ENCODE measurements at regions not wholly inside any gene's neighbourhood (a gene's known extent, or its start where the extent isn't known, plus 50 kb on each side); places are given as distances from the start of the nearest gene placed in this dataset.

GRCh38 chr3:168975576-168975975 lies 687.9 kb downstream of the MECOM start:
- Histone ChIP-seq H3K4me3 (ENCODE audit: low read length) (no peak overlapping the region), H3K9ac (ENCODE audit: low read length) (no peak overlapping the region), H3K9me3 (ENCODE audit: control insufficient read depth, low read depth, low read length) (no peaks in the 10 kb centered on the region), H3K4me1 (ENCODE audit: control insufficient read depth, low read depth, low read length) (no peaks in the 10 kb centered on the region), H3K36me3 (ENCODE audit: control insufficient read depth, low read depth, low read length) (no peaks in the 10 kb centered on the region), H3K27me3 (ENCODE audit: control insufficient read depth, insufficient read depth, low read length) (no peaks in the 10 kb centered on the region), H3K27ac (ENCODE audit: low read length) (no peak overlapping the region)

- Histone ChIP-seq H3K9me3 (ENCODE audit: control insufficient read depth, low read depth, low read length) (no peaks in the 10 kb centered on the region), H3K4me1 (ENCODE audit: control insufficient read depth, low read depth, low read length) (no peaks in the 10 kb centered on the region), H3K9ac (ENCODE audit: low read length) (no peak overlapping the region), H3K4me3 (ENCODE audit: low read length) (no peak overlapping the region), H3K36me3 (ENCODE audit: control insufficient read depth, low read depth, low read length) (no peaks in the 10 kb centered on the region), H3K27me3 (ENCODE audit: control insufficient read depth, insufficient read depth, low read length) (no peaks in the 10 kb centered on the region), H3K27ac (ENCODE audit: low read length) (no peak overlapping the region)
Measured at GRCh38 chr3:168974617-168975403, 688.7 kb downstream of the MECOM start.

DNA sequence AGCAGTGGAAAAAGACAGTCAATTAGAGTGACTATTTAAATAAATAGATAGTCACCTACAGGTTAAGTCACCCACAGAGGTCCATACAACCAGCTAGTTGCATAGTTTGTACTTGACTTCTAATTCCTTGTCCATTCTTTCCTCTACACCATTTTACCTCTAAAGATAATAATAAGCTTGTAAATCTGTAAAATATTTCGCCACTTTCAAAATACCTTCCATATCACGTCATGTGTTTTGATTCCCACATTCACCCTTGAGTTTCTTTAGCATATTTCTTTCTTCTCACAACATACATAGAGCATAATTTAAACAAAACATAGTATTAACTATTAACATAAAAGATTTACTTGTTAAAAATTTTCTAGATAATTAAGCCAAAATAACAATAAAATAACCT lies 689.6 kb downstream of the MECOM start:
- H3K36me3 ChIP-seq (ENCODE audit: control insufficient read depth, low read depth, low read length): no peaks in the 10 kb centered on the region
- H3K4me1 ChIP-seq (ENCODE audit: control insufficient read depth, low read depth, low read length): no peaks in the 10 kb centered on the region
- no peak overlapping the region for H3K4me3 ChIP-seq (ENCODE audit: low read length)
- no peaks in the 10 kb centered on the region for H3K9me3 ChIP-seq (ENCODE audit: control insufficient read depth, low read depth, low read length)
- no peak overlapping the region for H3K27ac ChIP-seq (ENCODE audit: low read length)
- H3K9ac ChIP-seq (ENCODE audit: low read length): no peak overlapping the region
- H3K27me3 ChIP-seq (ENCODE audit: control insufficient read depth, insufficient read depth, low read length): no peaks in the 10 kb centered on the region

- Histone ChIP-seq H3K27ac (ENCODE audit: low read length) (no peak overlapping the region), H3K36me3 (ENCODE audit: control insufficient read depth, low read depth, low read length) (no peaks in the 10 kb centered on the region), H3K9ac (ENCODE audit: low read length) (no peak overlapping the region), H3K4me1 (ENCODE audit: control insufficient read depth, low read depth, low read length) (no peaks in the 10 kb centered on the region), H3K4me3 (ENCODE audit: low read length) (no peak overlapping the region), H3K9me3 (ENCODE audit: control insufficient read depth, low read depth, low read length) (no peaks in the 10 kb centered on the region), H3K27me3 (ENCODE audit: control insufficient read depth, insufficient read depth, low read length) (no peaks in the 10 kb centered on the region)
Measured at GRCh38 chr3:168973206-168973605, 690.3 kb downstream of the MECOM start.

GRCh38 chr3:168968609-168969008 lies 694.9 kb downstream of the MECOM start:
- no peaks in the 10 kb centered on the region for H3K27me3 ChIP-seq (ENCODE audit: control insufficient read depth, insufficient read depth, low read length)
- H3K27ac ChIP-seq (ENCODE audit: low read length): no peak overlapping the region
- H3K36me3 ChIP-seq (ENCODE audit: control insufficient read depth, low read depth, low read length): no peaks in the 10 kb centered on the region
- H3K9ac ChIP-seq (ENCODE audit: low read length): no peak overlapping the region
- no peaks in the 10 kb centered on the region for H3K9me3 ChIP-seq (ENCODE audit: control insufficient read depth, low read depth, low read length)
- no peak overlapping the region for H3K4me3 ChIP-seq (ENCODE audit: low read length)
- no peaks in the 10 kb centered on the region for H3K4me1 ChIP-seq (ENCODE audit: control insufficient read depth, low read depth, low read length)

DNA sequence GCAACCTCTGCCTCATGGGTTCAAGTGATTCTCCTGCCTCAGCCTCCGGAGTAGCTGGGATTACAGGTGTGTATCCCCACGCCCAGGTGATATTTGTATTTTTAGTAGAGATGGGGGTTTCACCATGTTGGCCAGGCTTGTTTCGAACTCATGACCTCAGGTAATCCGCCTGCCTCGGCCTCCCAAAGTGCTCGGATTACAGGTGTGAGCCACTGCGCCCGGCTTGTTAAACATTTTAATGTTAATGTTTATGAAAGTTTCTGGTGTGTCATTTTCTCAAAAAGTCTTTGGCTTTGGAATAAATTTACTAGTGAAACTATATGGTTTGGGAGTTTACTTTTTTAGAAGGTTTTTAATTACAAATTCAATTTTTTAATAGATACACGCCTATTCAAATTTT lies 698.8 kb downstream of the MECOM start:
- Histone ChIP-seq H3K4me1 (ENCODE audit: control insufficient read depth, low read depth, low read length) (peaks cover under 1% of the 10 kb centered on the region), H3K9ac (ENCODE audit: low read length) (no peak overlapping the region), H3K27ac (ENCODE audit: low read length) (no peak overlapping the region), H3K36me3 (ENCODE audit: control insufficient read depth, low read depth, low read length) (no peaks in the 10 kb centered on the region), H3K4me3 (ENCODE audit: low read length) (no peak overlapping the region), H3K27me3 (ENCODE audit: control insufficient read depth, insufficient read depth, low read length) (no peaks in the 10 kb centered on the region), H3K9me3 (ENCODE audit: control insufficient read depth, low read depth, low read length) (no peaks in the 10 kb centered on the region)

DNA sequence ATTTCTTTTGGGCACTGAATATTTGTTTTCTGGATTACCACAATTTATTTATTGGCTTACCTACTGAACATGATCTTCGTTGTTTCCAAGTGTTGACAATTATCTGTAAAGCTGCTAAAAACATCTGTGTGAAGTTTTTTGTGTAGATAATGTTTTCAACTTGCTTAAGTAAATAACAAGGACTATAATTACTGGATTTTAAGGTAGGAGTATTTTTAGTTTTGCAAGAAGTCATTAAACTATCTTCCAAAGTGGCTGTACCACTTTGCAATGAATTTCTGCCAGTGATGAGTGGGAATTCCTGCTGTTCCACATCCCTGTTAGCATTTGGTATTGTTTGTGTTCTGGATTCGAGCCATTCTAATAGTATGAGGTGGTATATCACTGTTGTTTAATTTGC lies 702.2 kb downstream of the MECOM start:
- Histone ChIP-seq H3K27me3 (ENCODE audit: control insufficient read depth, insufficient read depth, low read length) (no peaks in the 10 kb centered on the region), H3K9me3 (ENCODE audit: control insufficient read depth, low read depth, low read length) (no peaks in the 10 kb centered on the region), H3K4me3 (ENCODE audit: low read length) (no peak overlapping the region), H3K36me3 (ENCODE audit: control insufficient read depth, low read depth, low read length) (no peaks in the 10 kb centered on the region), H3K9ac (ENCODE audit: low read length) (no peak overlapping the region), H3K27ac (ENCODE audit: low read length) (no peak overlapping the region), H3K4me1 (ENCODE audit: control insufficient read depth, low read depth, low read length) (peaks cover 5% of the 10 kb centered on the region)

- H3K4me3 ChIP-seq (ENCODE audit: low read length): no peak overlapping the region
Measured at GRCh38 chr3:168959731-168960130, 703.8 kb downstream of the MECOM start.

GRCh38 chr3:168958466-168958865 lies 705.0 kb downstream of the MECOM start:
- H3K4me3 ChIP-seq (ENCODE audit: low read length): no peak overlapping the region
- peaks cover 5% of the 10 kb centered on the region for H3K4me1 ChIP-seq (ENCODE audit: control insufficient read depth, low read depth, low read length)
- H3K36me3 ChIP-seq (ENCODE audit: control insufficient read depth, low read depth, low read length): no peaks in the 10 kb centered on the region
- no peaks in the 10 kb centered on the region for H3K27me3 ChIP-seq (ENCODE audit: control insufficient read depth, insufficient read depth, low read length)
- H3K27ac ChIP-seq (ENCODE audit: low read length): no peak overlapping the region
- H3K9ac ChIP-seq (ENCODE audit: low read length): no peak overlapping the region
- no peaks in the 10 kb centered on the region for H3K9me3 ChIP-seq (ENCODE audit: control insufficient read depth, low read depth, low read length)

More at GRCh38 chr3:168959731-168960130, 703.8 kb downstream of the MECOM start:
- Histone ChIP-seq H3K36me3 (ENCODE audit: control insufficient read depth, low read depth, low read length) (no peaks in the 10 kb centered on the region), H3K4me1 (ENCODE audit: control insufficient read depth, low read depth, low read length) (peaks cover 5% of the 10 kb centered on the region), H3K9me3 (ENCODE audit: control insufficient read depth, low read depth, low read length) (no peaks in the 10 kb centered on the region), H3K27me3 (ENCODE audit: control insufficient read depth, insufficient read depth, low read length) (no peaks in the 10 kb centered on the region), H3K9ac (ENCODE audit: low read length) (no peak overlapping the region), H3K27ac (ENCODE audit: low read length) (no peak overlapping the region)

- Histone ChIP-seq H3K27ac (ENCODE audit: low read length) (no peak overlapping the region), H3K9ac (ENCODE audit: low read length) (no peak overlapping the region), H3K27me3 (ENCODE audit: control insufficient read depth, insufficient read depth, low read length) (no peaks in the 10 kb centered on the region), H3K36me3 (ENCODE audit: control insufficient read depth, low read depth, low read length) (no peaks in the 10 kb centered on the region), H3K9me3 (ENCODE audit: control insufficient read depth, low read depth, low read length) (no peaks in the 10 kb centered on the region), H3K4me3 (ENCODE audit: low read length) (no peak overlapping the region), H3K4me1 (ENCODE audit: control insufficient read depth, low read depth, low read length) (peaks cover 5% of the 10 kb centered on the region)
Measured at GRCh38 chr3:168956076-168956475, 707.4 kb downstream of the MECOM start.

GRCh38 chr3:168952551-168952950 lies 711.0 kb downstream of the MECOM start:
- no peak overlapping the region for H3K4me3 ChIP-seq (ENCODE audit: low read length)
- no peaks in the 10 kb centered on the region for H3K27me3 ChIP-seq (ENCODE audit: control insufficient read depth, insufficient read depth, low read length)
- H3K4me1 ChIP-seq (ENCODE audit: control insufficient read depth, low read depth, low read length): no peaks in the 10 kb centered on the region
- no peaks in the 10 kb centered on the region for H3K9me3 ChIP-seq (ENCODE audit: control insufficient read depth, low read depth, low read length)
- H3K9ac ChIP-seq (ENCODE audit: low read length): no peak overlapping the region
- H3K36me3 ChIP-seq (ENCODE audit: control insufficient read depth, low read depth, low read length): no peaks in the 10 kb centered on the region
- no peak overlapping the region for H3K27ac ChIP-seq (ENCODE audit: low read length)

- H3K4me3 ChIP-seq (ENCODE audit: low read length): no peak overlapping the region
- no peak overlapping the region for H3K9ac ChIP-seq (ENCODE audit: low read length)
- no peaks in the 10 kb centered on the region for H3K4me1 ChIP-seq (ENCODE audit: control insufficient read depth, low read depth, low read length)
- H3K9me3 ChIP-seq (ENCODE audit: control insufficient read depth, low read depth, low read length): no peaks in the 10 kb centered on the region
- no peaks in the 10 kb centered on the region for H3K27me3 ChIP-seq (ENCODE audit: control insufficient read depth, insufficient read depth, low read length)
- no peaks in the 10 kb centered on the region for H3K36me3 ChIP-seq (ENCODE audit: control insufficient read depth, low read depth, low read length)
- no peak overlapping the region for H3K27ac ChIP-seq (ENCODE audit: low read length)
Measured at GRCh38 chr3:168951884-168952283, 711.6 kb downstream of the MECOM start.

Data from iPS-18a (cell line).